Adrenal gland (tissue), 5 donors: ENCODE measurements at regions not wholly inside any gene's neighbourhood (a gene's known extent, or its start where the extent isn't known, plus 50 kb on each side); places are given as distances from the start of the nearest gene placed in this dataset.

Experiments used
- CTCF ChIP-seq, 6 experiments: fragments of 450-650 bp in 4 of 6; fragments of 200-600 bp in 2 of 6; sonication (generic) in 1 of 6; IDR thresholded peaks; 1 replicate in 5 of 6; 2 replicates in 1 of 6; pipeline versions ENCODE4 v1.5.1 to v1.8.0; 2016 to 2021; ENCODE audit warnings: antibody characterized with exemption in 6 of 6, mild to moderate bottlenecking in 2 of 6, moderate library complexity in 1 of 6
- POLR2A ChIP-seq, 2 donors: fragments of 450-650 bp; IDR thresholded peaks; one replicate each; pipeline ENCODE4 v1.6.1; 2017; ENCODE audit warnings: antibody characterized with exemption in 2 of 2, mild to moderate bottlenecking in 2 of 2, moderate library complexity in 1 of 2
- donor health status: DM: no; HTN: no; CAD: no.

- TF ChIP-seq POLR2A (IDR thresholded peaks at IDR 0.05) = no peak
- no peak for TF ChIP-seq CTCF (IDR thresholded peaks at IDR 0.05)
These were observed 368.6 kb upstream of the TENM3 start for GRCh38 chr4:181874602-181875001.
